H54 (cell line): ENCODE measurements at regions not wholly inside any gene's neighbourhood (a gene's known extent, or its start where the extent isn't known, plus 50 kb on each side); places are given as distances from the start of the nearest gene placed in this dataset.

Experiments
- DNase-seq: peaks from one replicate; pipeline ENCODE4 v3.0.0; 2011; ENCODE audit warnings: low spot score, mixed read lengths; ENCODE audit not compliant: insufficient read length
- FAIRE-seq: peaks from 3 replicates; lab custom pipeline; 2011; peaks lifted over from hg19 to GRCh38; lab: Jason Lieb, UNC
- POLR2A ChIP-seq: IDR thresholded peaks from 2 replicates; pipeline ENCODE4 v1.6.1; 2011; ENCODE audit warnings: low read depth, mild to moderate bottlenecking, low read length

DNA sequence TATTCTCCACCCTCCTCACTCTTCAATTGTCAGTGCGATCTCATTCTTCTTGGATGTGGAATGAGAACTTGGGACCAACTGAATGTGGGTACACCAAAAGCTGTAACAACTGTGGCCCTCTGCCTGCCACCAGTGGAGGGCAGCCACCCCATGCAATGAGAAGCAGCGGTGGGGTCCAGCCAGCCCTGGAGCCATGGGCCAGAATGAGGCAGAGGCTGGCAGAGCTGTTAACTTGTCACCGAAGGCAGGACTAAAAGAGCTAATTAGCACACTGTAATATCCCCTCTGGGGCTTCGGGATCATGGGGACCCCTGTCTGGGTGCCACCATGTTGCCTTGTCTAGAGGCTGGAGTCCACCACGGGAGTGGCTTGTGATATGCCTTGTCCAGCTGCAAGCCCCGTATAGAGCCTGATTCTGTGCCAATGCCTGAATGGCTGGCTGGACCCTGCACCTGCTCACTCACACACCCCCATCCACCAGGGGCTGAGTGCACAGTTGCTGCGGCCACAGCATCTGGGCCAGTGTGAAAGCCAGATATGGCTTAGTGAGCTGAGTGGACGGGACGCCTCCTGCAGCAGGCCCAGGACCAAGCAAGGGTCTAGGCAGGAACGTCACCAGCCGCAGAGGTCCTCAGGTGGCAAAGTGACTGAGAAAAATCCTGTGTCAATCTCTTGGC lies 680.5 kb downstream of the DSC3 start:
- DNase-seq: no peak
- no peak for TF ChIP-seq POLR2A
- no peak for FAIRE-seq

DNA sequence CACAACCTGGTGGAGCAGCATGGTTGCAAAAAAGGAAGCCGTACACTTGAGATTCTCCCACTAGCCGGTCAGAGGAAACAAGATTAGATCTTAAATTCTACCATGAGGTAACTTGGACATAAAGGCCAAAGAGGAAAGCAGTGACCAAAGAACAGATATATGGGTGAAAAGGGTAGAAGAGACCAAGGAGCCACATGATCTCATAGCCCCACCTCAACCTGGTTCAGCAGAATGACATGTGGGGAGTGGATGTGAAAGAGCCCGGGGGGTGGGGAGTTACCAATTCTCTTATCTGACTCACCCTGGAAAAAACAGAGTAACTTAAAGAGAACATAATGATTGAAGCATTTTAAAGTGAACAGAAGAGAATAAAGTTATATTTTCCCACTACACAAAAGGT lies 683.0 kb downstream of the DSC3 start:
- no peak for TF ChIP-seq POLR2A
- FAIRE-seq (no peak), DNase-seq (no peak)

DNA sequence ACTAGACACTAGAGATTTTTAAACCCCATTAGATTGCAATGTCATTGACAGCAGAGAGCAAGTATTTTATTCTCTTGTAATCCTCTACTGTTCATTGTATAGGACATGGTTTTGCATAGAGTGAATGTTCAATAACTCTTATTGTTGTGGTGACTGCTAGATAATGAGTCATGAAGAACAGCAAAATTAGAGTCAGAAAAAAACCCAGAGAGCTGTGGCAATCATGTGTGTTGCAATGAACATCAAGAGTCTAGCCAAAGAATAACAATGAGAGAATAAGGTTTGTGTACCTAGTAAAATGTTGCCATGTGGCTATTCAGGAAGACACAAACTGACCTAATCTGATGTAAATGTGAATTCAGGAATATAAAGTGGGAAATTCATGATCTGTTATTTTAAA lies 684.0 kb downstream of the DSC3 start:
- TF ChIP-seq POLR2A: no peak
- FAIRE-seq (no peak), DNase-seq (no peak)

DNA sequence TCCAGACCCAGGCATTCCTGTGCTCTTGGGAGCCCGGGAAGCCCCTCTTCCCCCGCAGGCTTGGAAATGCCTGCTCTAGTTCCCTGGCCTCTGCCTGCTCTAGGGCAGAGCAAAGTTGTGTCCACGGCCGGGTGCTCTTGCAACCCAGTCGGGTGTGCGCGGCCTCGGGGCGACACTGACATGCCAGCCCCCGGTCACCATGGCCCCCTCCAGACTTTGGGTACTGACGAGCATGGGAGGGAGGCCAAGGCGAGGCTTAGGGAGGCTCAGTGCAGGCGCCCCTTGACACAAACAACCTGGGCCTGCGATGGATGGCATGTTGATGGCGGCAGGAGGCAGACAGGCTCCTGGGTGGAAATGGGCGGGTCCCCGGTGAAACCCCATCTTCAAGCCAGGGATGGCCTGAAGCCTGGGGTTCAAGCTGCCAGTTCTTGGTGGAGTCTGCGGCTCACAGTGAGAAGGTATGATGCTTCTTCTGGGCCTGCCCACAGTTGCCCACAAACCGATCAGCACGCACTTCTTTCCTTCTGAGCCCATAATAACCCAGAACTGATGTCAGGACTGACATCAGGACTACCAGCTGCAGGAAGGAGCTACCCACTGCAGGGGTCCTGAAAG lies 689.9 kb downstream of the DSC3 start:
- FAIRE-seq (no peak), DNase-seq (no peak)

DNA sequence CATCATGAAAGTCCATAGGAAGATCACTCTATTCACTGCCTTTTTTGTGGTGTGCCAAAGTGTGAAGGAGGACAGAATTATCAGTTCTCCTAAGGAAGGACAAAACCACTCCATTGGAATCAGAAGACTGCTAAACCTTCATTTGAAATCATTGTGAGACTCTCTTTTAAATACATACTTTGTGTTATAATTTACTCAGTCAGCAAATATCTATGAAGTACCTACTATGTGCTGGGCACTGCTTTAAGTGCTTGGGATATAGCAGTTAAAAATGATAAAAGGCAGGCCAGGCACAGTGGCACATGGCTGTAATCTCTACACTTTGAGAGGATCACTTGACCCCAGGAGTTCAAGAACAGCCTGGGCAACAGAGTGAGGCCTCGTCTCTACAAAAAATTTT lies 692.3 kb downstream of the DSC3 start:
- no peak for FAIRE-seq
- TF ChIP-seq POLR2A: no peak
- DNase-seq: no peak

More for the DNA sequence above, 689.9 kb downstream of the DSC3 start:
- TF ChIP-seq POLR2A: no peak

DNA sequence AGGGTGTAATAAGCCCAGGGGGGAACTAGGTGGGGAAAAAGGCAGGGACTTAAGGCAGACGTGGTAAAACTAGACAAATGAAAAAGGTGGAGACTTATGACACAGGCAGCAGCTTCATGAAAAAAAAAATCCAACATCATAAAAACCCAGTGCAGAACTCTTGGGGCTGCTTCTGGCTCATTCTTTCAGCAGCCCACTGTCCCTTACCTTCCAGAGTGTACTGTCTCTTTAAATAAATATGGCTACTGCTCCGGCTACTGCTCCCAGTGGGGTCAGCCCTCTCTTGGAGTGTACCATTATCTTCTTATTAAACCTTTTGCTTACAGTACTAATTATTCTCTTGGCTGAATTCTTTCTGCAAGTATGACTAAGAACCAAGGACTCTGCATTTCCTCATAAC lies 699.5 kb downstream of the DSC3 start:
- no peak for FAIRE-seq
- DNase-seq: no peak
- no peak for TF ChIP-seq POLR2A

DNA sequence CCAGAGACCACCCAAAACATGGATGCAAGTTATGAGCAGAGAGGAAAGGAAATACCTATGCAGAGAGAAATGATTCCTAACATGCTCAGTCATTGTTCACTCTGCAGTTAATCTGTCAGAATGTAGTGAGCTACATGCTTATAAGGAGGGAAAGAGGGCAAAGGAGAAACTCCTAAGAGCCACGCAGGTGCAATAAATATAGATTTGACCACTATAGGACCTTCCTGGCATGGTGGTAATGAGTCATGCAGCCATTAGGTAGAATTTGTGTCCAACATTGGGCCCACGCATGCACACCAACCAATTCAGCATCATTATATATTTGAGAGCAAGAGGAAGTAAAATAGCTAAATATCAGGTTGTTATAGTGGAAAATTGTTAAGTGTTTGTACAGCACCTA lies 699.9 kb downstream of the DSC3 start:
- FAIRE-seq: no peak

DNA sequence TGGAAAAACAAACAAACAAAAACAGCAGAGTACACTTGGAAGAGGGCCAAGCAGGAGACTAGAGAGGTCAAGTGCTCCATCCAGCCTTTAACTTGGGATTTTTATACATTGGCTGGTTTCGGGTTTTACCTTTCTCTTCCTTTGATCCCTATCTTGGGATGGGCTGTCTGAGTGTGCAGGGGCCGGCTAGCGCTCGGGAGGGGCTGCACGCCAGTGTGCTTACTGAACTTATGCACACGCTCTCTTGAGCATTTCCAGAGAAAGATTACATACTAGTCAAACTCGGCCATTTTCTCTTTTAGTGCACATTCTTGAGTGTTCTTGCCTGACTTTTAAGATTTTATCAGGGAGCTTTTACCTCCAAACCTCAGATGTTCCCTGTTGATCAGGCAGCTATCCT lies 707.8 kb downstream of the DSC3 start:
- DNase-seq (no peak), FAIRE-seq (no peak)
- no peak for TF ChIP-seq POLR2A

More for the DNA sequence above, 699.9 kb downstream of the DSC3 start:
- TF ChIP-seq POLR2A: no peak
- no peak for DNase-seq

DNA sequence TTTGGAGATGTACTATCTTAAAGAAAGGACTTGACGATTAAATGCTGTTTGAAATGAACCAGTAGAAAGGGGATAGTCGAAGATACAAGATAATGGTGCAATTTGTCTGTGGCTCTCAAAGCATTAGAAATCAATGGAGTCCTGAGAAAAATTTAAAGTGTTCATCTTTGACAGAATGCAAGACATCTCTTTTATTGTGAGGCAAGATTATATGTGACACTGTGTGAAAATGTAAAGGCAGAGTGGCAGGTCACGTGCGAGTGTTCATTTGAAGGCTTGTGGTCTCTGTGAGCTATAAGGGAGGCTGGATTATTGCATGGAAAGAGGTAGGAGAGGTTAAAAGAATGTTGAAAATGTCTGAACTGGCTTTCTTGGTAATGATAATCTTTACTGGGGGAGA lies 709.2 kb downstream of the DSC3 start:
- no peak for FAIRE-seq

DNA sequence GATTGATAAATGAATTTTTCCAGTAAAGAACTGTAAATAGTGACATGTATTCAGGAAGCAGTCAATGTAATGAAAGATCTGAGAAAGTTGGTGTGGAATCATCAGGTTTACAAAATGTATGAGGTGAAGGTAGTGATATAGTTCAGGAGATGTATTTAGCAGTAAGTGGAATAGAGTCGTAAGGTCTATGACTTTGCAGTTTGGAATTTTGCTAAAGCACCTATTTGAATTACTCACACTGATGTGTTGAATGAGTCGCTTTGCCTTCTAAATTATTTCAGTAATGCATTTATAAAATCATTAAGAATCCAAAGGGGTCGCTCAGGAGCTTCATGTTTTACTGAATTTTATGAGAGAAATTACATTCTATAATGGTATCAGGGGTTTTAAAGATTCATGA lies 713.7 kb downstream of the DSC3 start:
- DNase-seq (no peak), FAIRE-seq (no peak)
- TF ChIP-seq POLR2A: no peak

More for the DNA sequence above, 709.2 kb downstream of the DSC3 start:
- TF ChIP-seq POLR2A: no peak
- no peak for DNase-seq

DNA sequence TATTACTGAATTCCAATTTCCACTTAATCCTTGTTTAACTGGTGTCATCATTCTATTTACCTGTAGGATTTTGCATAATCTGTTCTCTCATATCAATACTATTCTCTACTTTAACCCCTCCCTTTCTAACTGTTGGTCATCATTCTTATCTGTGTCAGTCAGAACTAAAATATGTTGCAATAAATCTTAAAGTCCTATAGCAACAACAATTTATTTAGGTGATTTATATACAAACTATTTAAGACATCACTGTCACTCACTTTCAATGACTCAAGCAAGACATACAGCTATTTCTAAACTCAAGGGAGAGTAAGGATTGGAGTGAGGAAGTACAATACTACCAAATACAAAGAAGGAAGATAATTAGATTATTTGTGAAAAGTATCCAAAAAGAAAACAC lies 740.4 kb downstream of the DSC3 start:
- FAIRE-seq: no peak
- TF ChIP-seq POLR2A: no peak
- no peak for DNase-seq

DNA sequence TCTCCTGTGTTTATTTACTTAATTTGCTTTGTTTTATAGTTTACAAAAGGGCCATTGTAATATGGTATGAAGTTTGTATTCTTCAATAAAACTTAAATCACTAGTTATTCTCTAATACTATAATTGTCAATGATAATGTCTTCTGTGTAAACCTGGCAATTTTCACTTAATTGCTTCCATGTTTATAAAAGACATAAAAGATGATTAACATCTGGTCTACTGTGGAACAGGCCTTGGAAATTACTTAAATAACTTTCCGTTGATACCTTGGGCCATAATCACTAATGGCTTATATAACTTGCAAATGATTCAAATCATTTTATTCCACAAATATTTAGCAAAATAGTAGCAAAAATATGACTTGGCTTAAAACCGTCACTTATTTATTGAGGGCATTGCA lies 743.8 kb downstream of the DSC3 start:
- no peak for TF ChIP-seq POLR2A
- FAIRE-seq (no peak), DNase-seq (no peak)

DNA sequence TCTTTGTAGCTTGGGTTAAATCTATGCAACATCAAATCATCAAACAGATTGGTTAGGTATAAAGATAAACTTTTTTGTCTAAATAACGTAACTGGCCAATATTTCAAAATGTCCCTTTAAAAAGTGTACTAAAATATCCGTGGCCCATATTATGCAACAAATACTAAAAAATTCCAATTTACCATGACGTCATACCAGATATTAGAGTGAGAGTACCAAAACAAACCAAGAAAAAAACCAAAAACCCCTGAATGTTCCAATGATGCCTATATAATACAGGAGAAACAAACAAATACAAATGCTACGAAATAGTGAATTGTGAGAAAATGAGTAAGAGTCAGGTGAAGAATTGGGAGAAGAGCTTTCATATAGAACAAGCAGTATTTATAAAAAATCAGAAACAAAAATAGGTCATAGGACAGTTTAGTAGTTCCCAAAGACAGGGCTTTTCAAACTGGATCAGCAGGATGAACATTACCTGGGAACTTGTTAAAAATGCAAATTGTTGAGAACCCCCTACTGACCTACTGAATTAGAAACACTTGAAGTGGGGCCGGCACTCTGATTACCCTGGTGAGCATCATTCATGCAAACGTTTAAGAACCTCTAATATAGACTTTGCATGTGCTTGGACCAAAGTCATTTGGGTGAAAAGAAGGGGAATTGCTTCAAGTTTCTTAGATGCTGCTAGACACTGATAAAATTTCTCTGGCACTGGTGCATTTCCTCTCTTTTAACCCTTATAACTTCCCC lies 753.7 kb downstream of the DSC3 start:
- DNase-seq: no peak
- no peak for TF ChIP-seq POLR2A
- no peak for FAIRE-seq

DNA sequence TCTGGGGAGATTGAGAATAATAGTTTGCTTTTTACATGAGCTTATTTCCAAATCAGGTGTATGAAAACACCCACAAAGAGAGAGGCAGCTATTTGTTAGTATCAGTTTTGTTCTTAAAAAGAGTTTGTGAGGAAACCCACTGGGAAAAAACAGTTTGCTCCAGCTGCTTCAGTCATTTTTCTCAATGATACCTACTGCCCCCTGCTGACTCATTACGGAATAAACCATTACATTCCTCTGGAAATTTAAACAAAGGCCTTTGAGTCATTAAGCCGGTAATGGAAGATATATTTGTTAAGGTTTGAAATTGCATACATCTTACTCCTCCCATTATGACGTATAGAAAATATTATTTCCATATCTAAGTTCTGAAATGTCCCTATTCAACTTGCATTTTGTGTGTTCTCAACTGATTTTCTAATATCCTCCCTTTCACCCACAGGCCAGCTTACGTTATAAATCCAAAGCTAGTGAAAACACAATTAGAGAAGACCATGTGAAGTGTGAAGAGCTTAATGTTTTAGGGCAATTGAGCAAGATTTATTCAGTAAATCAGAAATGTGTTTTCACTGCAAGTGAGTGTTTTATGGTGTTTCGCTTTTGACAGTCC lies 761.6 kb downstream of the DSC3 start:
- DNase-seq: no peak
- TF ChIP-seq POLR2A: no peak
- no peak for FAIRE-seq

DNA sequence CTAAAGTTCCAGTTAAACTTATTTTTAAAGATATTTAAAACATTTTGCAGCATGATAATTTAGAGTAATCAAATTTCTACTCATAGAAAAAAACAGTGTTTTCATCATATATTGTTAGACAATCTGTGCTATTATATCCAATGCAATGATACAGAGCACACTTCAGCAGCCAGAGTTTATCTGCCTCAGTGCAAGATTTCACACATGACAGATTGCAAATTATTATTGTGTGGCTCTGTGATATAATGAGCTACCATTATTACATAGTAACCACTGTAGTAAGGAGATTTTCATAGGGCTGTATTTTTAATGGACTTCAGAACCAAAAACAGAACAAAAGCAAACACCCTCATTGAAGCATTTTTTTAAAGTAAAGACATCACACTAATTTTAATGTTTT lies 762.4 kb downstream of the DSC3 start:
- no peak for DNase-seq
- no peak for TF ChIP-seq POLR2A
- FAIRE-seq: no peak
